ENCODE measurements at regions not wholly inside any gene's neighbourhood (a gene's known extent, or its start where the extent isn't known, plus 50 kb on each side); places are given as distances from the start of the nearest gene placed in this dataset.

GRCh38 chr20:48308232-48308781 lies 519.5 kb downstream of the PREX1 start:
- H3K14ac ChIP-seq (ENCODE audit: low read length): no peak overlapping the region
- no peak overlapping the region for H3K4me3 ChIP-seq (ENCODE audit: low read depth, low read length)
- H3K23ac ChIP-seq (ENCODE audit: low read length): no peak overlapping the region
- H3K4me1 ChIP-seq (ENCODE audit: control insufficient read depth in 1 of 2, insufficient read depth in 2 of 2, low read length in 2 of 2): no peaks in the 10 kb centered on the region
- no peak overlapping the region for H4K91ac ChIP-seq (ENCODE audit: low read depth, low read length)
- no peak overlapping the region for H4K12ac ChIP-seq (ENCODE audit: low read depth, low read length)
- no peaks in the 10 kb centered on the region for H3K79me1 ChIP-seq (ENCODE audit: low read length)
- DNase-seq: no peak
- H2BK120ac ChIP-seq (ENCODE audit: insufficient read depth, low read length, poor library complexity): no peak overlapping the region
- H3K36me3 ChIP-seq (ENCODE audit: control insufficient read depth in 1 of 2, insufficient read depth in 2 of 2, low read length in 2 of 2): no peaks in the 10 kb centered on the region
- H2BK5ac ChIP-seq (ENCODE audit: low read depth, low read length, poor library complexity): no peak overlapping the region
- no peak overlapping the region for H3K4ac ChIP-seq (ENCODE audit: low read depth, low read length)
- no peak overlapping the region for H4K8ac ChIP-seq (ENCODE audit: low read depth, low read length)
- no peaks in the 10 kb centered on the region for H3K79me2 ChIP-seq (ENCODE audit: control insufficient read depth, insufficient read depth, low read length, poor library complexity)
- H3K27me3 ChIP-seq (ENCODE audit: insufficient read depth, low read length): no peaks in the 10 kb centered on the region
- H2AK5ac ChIP-seq (ENCODE audit: low read length): no peak overlapping the region
- no peak overlapping the region for H2AFZ ChIP-seq (ENCODE audit: insufficient read depth, low read length, poor library complexity)
- peaks cover 2% of the 10 kb centered on the region for H3K9me3 ChIP-seq (ENCODE audit: insufficient read depth, low read depth, low read length)
- H3K27ac ChIP-seq (ENCODE audit: low read depth, low read length): no peak overlapping the region
- H3K4me2 ChIP-seq (ENCODE audit: low read length): no peak overlapping the region
- H2BK12ac ChIP-seq (ENCODE audit: low read length): no peak overlapping the region
- no peak overlapping the region for H3K18ac ChIP-seq (ENCODE audit: low read length)
- no CpG with 5 or more reads among the region's 4 CpGs for WGBS (ENCODE audit: extremely low coverage, insufficient coverage, insufficient read length)
- H3K9ac ChIP-seq (ENCODE audit: low read length): no peak overlapping the region

GRCh38 chr20:48307277-48307676 lies 520.5 kb downstream of the PREX1 start:
- Histone ChIP-seq H3K4ac (ENCODE audit: low read depth, low read length) (no peak overlapping the region), H3K9me3 (ENCODE audit: insufficient read depth, low read depth, low read length) (peaks cover 2% of the 10 kb centered on the region), H3K79me2 (ENCODE audit: control insufficient read depth, insufficient read depth, low read length, poor library complexity) (no peaks in the 10 kb centered on the region), H4K12ac (ENCODE audit: low read depth, low read length) (no peak overlapping the region), H2BK12ac (ENCODE audit: low read length) (no peak overlapping the region), H2AFZ (ENCODE audit: insufficient read depth, low read length, poor library complexity) (no peak overlapping the region), H4K91ac (ENCODE audit: low read depth, low read length) (no peak overlapping the region), H4K8ac (ENCODE audit: low read depth, low read length) (no peak overlapping the region), H3K36me3 (ENCODE audit: control insufficient read depth in 1 of 2, insufficient read depth in 2 of 2, low read length in 2 of 2) (no peaks in the 10 kb centered on the region), H3K23ac (ENCODE audit: low read length) (no peak overlapping the region), H3K9ac (ENCODE audit: low read length) (no peak overlapping the region), H3K4me1 (ENCODE audit: control insufficient read depth in 1 of 2, insufficient read depth in 2 of 2, low read length in 2 of 2) (no peaks in the 10 kb centered on the region), H3K79me1 (ENCODE audit: low read length) (no peaks in the 10 kb centered on the region), H2BK5ac (ENCODE audit: low read depth, low read length, poor library complexity) (no peak overlapping the region), H3K27ac (ENCODE audit: low read depth, low read length) (no peak overlapping the region), H2AK5ac (ENCODE audit: low read length) (no peak overlapping the region), H2BK120ac (ENCODE audit: insufficient read depth, low read length, poor library complexity) (no peak overlapping the region), H3K4me2 (ENCODE audit: low read length) (no peak overlapping the region), H3K27me3 (ENCODE audit: insufficient read depth, low read length) (no peaks in the 10 kb centered on the region), H3K14ac (ENCODE audit: low read length) (no peak overlapping the region), H3K18ac (ENCODE audit: low read length) (no peak overlapping the region), H3K4me3 (ENCODE audit: low read depth, low read length) (no peak overlapping the region)
- DNase-seq: no peak
- WGBS (ENCODE audit: extremely low coverage, insufficient coverage, insufficient read length): no CpG with 5 or more reads among the region's 10 CpGs

- no peak overlapping the region for H3K23ac ChIP-seq (ENCODE audit: low read length)
- H3K4me2 ChIP-seq (ENCODE audit: low read length): no peak overlapping the region
- H3K18ac ChIP-seq (ENCODE audit: low read length): no peak overlapping the region
- no peak overlapping the region for H4K12ac ChIP-seq (ENCODE audit: low read depth, low read length)
- WGBS (ENCODE audit: extremely low coverage, insufficient coverage, insufficient read length): no CpG with 5 or more reads among the region's 4 CpGs
- H2BK120ac ChIP-seq (ENCODE audit: insufficient read depth, low read length, poor library complexity): no peak overlapping the region
- H4K91ac ChIP-seq (ENCODE audit: low read depth, low read length): no peak overlapping the region
- H3K9me3 ChIP-seq (ENCODE audit: insufficient read depth, low read depth, low read length): peaks cover 1% of the 10 kb centered on the region
- H2BK5ac ChIP-seq (ENCODE audit: low read depth, low read length, poor library complexity): no peak overlapping the region
- DNase-seq: no peak
- no peak overlapping the region for H3K27ac ChIP-seq (ENCODE audit: low read depth, low read length)
- no peak overlapping the region for H4K8ac ChIP-seq (ENCODE audit: low read depth, low read length)
- H2BK12ac ChIP-seq (ENCODE audit: low read length): no peak overlapping the region
- no peaks in the 10 kb centered on the region for H3K79me2 ChIP-seq (ENCODE audit: control insufficient read depth, insufficient read depth, low read length, poor library complexity)
- no peak overlapping the region for H3K14ac ChIP-seq (ENCODE audit: low read length)
- H3K79me1 ChIP-seq (ENCODE audit: low read length): no peaks in the 10 kb centered on the region
- no peak overlapping the region for H3K4me3 ChIP-seq (ENCODE audit: low read depth, low read length)
- H3K4ac ChIP-seq (ENCODE audit: low read depth, low read length): no peak overlapping the region
- H3K27me3 ChIP-seq (ENCODE audit: insufficient read depth, low read length): no peaks in the 10 kb centered on the region
- no peak overlapping the region for H3K9ac ChIP-seq (ENCODE audit: low read length)
- H3K4me1 ChIP-seq (ENCODE audit: control insufficient read depth in 1 of 2, insufficient read depth in 2 of 2, low read length in 2 of 2): peaks cover 4% of the 10 kb centered on the region in 2 experiments
- H2AFZ ChIP-seq (ENCODE audit: insufficient read depth, low read length, poor library complexity): no peak overlapping the region
- H2AK5ac ChIP-seq (ENCODE audit: low read length): no peak overlapping the region
- H3K36me3 ChIP-seq (ENCODE audit: control insufficient read depth in 1 of 2, insufficient read depth in 2 of 2, low read length in 2 of 2): no peaks in the 10 kb centered on the region
Measured at GRCh38 chr20:48302844-48303542, 517.7 kb upstream of the SULF2 start.

GRCh38 chr20:48302149-48302548 lies 516.9 kb upstream of the SULF2 start:
- Histone ChIP-seq H3K79me1 (ENCODE audit: low read length) (no peaks in the 10 kb centered on the region), H4K12ac (ENCODE audit: low read depth, low read length) (no peak overlapping the region), H3K4me1 (ENCODE audit: control insufficient read depth in 1 of 2, insufficient read depth in 2 of 2, low read length in 2 of 2) (peaks cover 4% of the 10 kb centered on the region in 2 experiments), H3K9ac (ENCODE audit: low read length) (no peak overlapping the region), H2AK5ac (ENCODE audit: low read length) (no peak overlapping the region), H3K14ac (ENCODE audit: low read length) (no peak overlapping the region), H2AFZ (ENCODE audit: insufficient read depth, low read length, poor library complexity) (no peak overlapping the region), H3K9me3 (ENCODE audit: insufficient read depth, low read depth, low read length) (peaks cover 3% of the 10 kb centered on the region), H3K4ac (ENCODE audit: low read depth, low read length) (no peak overlapping the region), H3K79me2 (ENCODE audit: control insufficient read depth, insufficient read depth, low read length, poor library complexity) (no peaks in the 10 kb centered on the region), H2BK12ac (ENCODE audit: low read length) (no peak overlapping the region), H4K8ac (ENCODE audit: low read depth, low read length) (no peak overlapping the region), H3K27ac (ENCODE audit: low read depth, low read length) (no peak overlapping the region), H3K18ac (ENCODE audit: low read length) (no peak overlapping the region), H3K27me3 (ENCODE audit: insufficient read depth, low read length) (no peaks in the 10 kb centered on the region), H3K23ac (ENCODE audit: low read length) (no peak overlapping the region), H2BK120ac (ENCODE audit: insufficient read depth, low read length, poor library complexity) (no peak overlapping the region), H4K91ac (ENCODE audit: low read depth, low read length) (no peak overlapping the region), H2BK5ac (ENCODE audit: low read depth, low read length, poor library complexity) (no peak overlapping the region), H3K36me3 (ENCODE audit: control insufficient read depth in 1 of 2, insufficient read depth in 2 of 2, low read length in 2 of 2) (no peaks in the 10 kb centered on the region), H3K4me2 (ENCODE audit: low read length) (no peak overlapping the region), H3K4me3 (ENCODE audit: low read depth, low read length) (no peak overlapping the region)
- DNase-seq: no peak
